Transverse colon (tissue), 4 donors: ENCODE measurements at regions not wholly inside any gene's neighbourhood (a gene's known extent, or its start where the extent isn't known, plus 50 kb on each side); places are given as distances from the start of the nearest gene placed in this dataset.
"Not testable (repeated sequence)": the region's sequence is repeated elsewhere in the genome, so short reads cannot be mapped to it uniquely, and the experiment has no call there.

Source experiments
- CTCF ChIP-seq, 5 experiments: fragments of 200-600 bp in 3 of 5; fragments of 450-650 bp in 2 of 5; sonication (generic) in 3 of 5; IDR thresholded peaks; 1 replicate in 2 of 5; 2 replicates in 3 of 5; pipeline ENCODE4 v1.5.1; 2016 to 2017; ENCODE audit warnings: antibody characterized with exemption in 5 of 5, inconsistent platforms in 3 of 5, mild to moderate bottlenecking in 2 of 5, moderate library complexity in 1 of 5
- EP300 ChIP-seq: sonication (generic); formaldehyde crosslinking; IDR thresholded peaks from one replicate; pipeline ENCODE4 v1.6.1; 2017; ENCODE audit warnings: antibody characterized with exemption, low read depth
- POLR2A ChIP-seq: fragments of 450-650 bp; IDR thresholded peaks from one replicate; pipeline ENCODE4 v1.6.1; 2016; ENCODE audit warnings: antibody characterized with exemption, mild to moderate bottlenecking, moderate library complexity
- POLR2AphosphoS5 ChIP-seq, 3 donors: sonication (generic); formaldehyde crosslinking; IDR thresholded peaks; one replicate each; pipeline ENCODE4 v1.6.1; 2016; ENCODE audit warnings: antibody characterized with exemption in 3 of 3

- TF ChIP-seq CTCF (IDR thresholded peaks at IDR 0.05); POLR2A; EP300; POLR2AphosphoS5 (IDR thresholded peaks at IDR 0.05): not testable (repeated sequence)
These were observed 80.2 kb upstream of the CRYM start for GRCh38 chr16:21358261-21358795.
